NK-92 treated with Interleukin-12 subunit alpha and Interleukin-12 subunit beta, amount 100 ng/mL, for 24 hours (cell line): ENCODE measurements at regions not wholly inside any gene's neighbourhood (a gene's known extent, or its start where the extent isn't known, plus 50 kb on each side); places are given as distances from the start of the nearest gene placed in this dataset.
"Not testable (repeated sequence)": the region's sequence is repeated elsewhere in the genome, so short reads cannot be mapped to it uniquely, and the experiment has no call there.

Experiments
- DNase-seq: peaks from one replicate; lab custom pipeline; 2025; lab: John Stamatoyannopoulos, UW

DNA sequence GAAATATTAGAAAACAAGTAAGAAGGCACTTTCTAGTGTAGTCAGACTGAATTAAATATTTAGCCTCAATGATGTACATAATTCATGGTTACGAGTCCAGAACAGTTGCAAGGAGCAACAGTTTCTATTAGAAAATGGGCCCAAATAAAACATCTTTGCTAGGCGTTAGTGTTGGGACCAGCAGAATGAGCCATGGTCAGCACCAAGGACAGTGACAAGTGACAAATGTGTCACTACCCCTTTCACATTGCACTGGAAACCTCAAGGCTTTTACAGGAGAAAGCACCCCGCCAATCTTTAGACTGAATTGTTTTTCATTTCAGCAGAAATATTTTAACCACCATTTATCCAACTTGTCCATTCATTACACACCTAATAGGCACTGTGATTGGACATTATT lies 301.3 kb upstream of the ADCY2 start:
- DNase-seq: no peak

- no peak for DNase-seq
Observed at GRCh38 chr5:7096294-7096693, 299.6 kb upstream of the ADCY2 start.

DNA sequence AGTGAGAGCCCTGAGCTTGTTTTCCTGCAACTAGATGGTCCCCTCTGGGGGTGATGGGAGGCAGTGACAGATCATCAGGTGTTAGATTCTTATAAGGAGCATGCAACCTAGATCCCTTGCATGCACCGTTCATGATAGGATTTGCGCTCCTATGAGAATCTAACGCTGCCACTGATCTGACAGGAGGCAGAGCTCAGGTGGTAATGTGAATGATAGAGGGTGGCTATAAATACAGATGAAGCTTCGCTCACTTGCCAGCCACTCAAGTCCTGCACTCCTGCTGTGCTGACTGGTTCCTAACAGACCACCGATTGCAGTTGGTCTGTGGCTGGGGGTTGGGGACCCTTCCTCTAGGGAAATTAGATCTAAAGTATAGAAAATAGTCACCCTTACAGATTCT lies 290.6 kb upstream of the ADCY2 start:
- no peak for DNase-seq

DNA sequence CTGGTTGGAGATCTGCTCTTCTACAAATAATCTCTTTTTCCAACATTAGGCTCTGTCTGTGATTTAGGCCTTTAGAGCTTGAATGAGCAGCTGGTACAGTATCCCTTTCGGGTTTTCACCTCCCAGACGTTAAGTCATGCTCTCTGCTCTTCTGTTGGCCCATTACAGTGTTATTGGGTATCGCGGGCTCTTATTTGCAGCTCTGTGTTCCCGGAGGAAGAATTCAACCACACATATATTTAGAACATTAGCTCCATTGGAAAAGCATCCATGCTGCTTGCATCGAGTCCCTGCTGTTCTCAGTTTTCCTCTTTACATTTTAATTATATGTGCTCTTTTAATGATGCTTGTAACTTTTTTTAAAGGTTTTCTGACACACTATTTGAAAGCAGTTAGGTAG lies 278.0 kb upstream of the ADCY2 start:
- no peak for DNase-seq

DNA sequence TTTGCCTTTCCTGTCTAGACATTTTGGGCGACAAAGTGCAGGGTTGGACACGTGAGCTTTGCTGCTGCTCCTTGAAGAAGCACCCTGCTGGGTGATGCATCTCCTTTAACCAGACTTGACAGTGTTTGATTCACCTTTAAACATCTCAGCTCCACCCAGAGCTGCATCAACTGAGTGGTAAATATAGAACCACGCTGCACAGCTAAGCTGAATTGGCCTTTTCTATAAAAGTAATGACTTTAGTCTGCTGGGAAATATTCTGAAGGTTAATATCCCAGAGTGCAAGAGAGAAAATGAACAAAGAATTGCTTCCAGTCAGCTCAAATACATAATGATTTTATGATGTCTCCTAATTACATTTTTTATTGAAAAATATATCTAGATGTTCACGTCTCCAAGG lies 264.3 kb upstream of the ADCY2 start:
- DNase-seq: no peak

DNA sequence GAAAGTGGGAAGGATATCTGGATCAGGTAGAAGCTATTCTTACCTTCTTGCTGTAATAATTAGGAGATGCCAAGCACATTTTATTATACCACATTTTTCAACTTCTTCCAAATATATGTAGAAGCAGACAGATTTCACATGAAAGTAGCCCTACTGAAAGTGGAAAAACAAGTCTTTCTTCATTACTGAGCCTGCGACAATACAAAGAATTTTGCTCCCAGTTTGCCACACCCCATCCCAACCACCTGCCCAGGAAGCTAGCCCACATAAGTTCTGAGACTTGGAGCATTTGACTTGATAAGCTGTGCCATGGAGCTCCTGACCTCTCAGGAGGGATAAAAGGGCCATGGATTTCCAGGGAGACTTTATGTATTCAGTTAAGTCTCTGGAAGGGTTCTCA lies 249.1 kb upstream of the ADCY2 start:
- no peak for DNase-seq

- no peak for DNase-seq
Observed at GRCh38 chr5:7157083-7157482, 238.9 kb upstream of the ADCY2 start.

- DNase-seq: no peak
Observed at GRCh38 chr5:7169240-7169878, 226.6 kb upstream of the ADCY2 start.

GRCh38 chr5:7170785-7171184 lies 225.2 kb upstream of the ADCY2 start:
- DNase-seq: not testable (repeated sequence)

DNA sequence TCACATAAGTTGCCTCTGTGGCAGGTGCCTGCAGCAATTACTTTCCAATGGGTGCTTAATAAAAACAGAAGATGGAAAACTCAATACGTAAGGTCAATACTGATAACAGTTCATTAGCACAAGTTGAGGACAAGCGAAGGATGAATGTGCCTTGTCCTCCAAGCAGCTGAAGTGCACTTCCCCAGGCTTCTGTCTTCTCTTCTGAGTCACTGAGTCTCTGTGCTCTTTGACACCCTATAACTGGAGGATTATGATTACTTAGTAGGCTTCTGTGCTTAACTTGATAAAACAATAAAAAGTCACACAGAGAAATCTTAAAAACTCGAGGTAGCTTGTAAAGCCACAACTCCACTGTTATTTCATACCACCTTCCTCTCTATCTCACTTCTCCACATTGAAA lies 216.6 kb upstream of the ADCY2 start:
- no peak for DNase-seq

DNA sequence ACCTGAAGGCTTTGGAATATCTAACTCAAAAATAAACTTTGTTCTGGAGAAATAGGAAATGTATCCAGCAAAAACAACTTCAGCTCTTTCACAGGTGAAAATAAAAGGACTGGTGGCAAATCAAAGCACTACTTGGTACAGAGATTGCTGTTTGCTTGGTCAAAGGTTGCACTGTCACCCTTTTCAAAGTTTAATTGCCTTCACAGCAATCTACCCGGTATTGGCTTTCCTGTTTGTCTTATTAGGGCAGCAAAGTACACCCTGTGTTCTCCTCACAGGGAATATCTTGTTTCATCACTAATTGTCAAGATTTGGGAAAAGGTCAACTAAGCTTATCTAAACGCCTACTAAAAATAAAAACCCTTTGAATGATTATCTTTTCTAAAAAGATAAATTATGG lies 214.1 kb upstream of the ADCY2 start:
- DNase-seq: no peak

- no peak for DNase-seq
Observed at GRCh38 chr5:7185742-7186141, 210.2 kb upstream of the ADCY2 start.

- no peak for DNase-seq
Observed at GRCh38 chr5:7186818-7187217, 209.1 kb upstream of the ADCY2 start.

DNA sequence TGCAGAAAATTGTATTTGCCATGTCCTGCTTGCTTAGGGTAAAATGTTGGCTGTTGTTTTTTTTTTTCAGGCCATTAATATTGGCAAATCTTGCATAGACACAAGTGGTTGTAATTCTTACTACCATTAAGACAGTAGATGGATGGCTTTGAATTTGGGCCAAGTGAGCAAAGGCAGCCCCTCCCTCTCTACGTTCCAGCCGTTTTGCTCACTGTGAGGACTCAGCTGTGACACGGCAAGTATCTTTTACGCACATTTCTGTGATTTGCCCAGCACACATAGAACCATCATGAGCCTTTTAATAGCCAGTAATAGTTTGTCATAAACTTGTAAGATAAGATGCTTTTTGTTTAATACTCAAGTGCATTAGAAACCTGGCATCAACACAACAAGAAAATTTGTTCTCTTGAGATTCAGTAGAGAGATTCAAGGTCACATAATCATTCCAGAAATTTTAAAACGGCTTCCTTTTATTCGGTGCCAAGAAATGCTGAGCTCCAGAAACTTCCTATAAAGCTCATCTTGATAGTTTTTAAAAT lies 205.2 kb upstream of the ADCY2 start:
- DNase-seq: no peak

GRCh38 chr5:7192016-7192415 lies 203.9 kb upstream of the ADCY2 start:
- no peak for DNase-seq

- no peak for DNase-seq
Observed at GRCh38 chr5:7202846-7203245, 193.1 kb upstream of the ADCY2 start.

GRCh38 chr5:7207979-7208378 lies 188.0 kb upstream of the ADCY2 start:
- no peak for DNase-seq

DNA sequence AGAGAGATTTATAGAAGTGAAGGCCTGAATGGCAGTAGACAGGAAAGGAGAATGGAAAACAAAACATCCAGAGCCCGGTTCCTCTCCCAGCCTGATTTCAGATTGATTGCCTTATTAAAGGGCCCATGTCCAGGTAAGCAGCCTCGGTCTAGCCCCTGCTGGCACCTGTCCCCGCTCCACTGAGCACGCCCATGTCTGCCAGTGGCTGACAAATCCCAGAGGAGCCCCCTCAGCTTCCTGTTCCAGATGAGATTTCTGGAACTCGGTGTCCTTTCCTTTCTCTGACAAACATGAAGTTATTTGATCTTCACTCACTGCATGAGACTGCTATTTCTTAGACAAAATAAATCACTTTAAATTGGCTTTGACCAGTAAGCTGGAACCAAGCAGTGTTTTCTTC lies 187.0 kb upstream of the ADCY2 start:
- DNase-seq: no peak

DNA sequence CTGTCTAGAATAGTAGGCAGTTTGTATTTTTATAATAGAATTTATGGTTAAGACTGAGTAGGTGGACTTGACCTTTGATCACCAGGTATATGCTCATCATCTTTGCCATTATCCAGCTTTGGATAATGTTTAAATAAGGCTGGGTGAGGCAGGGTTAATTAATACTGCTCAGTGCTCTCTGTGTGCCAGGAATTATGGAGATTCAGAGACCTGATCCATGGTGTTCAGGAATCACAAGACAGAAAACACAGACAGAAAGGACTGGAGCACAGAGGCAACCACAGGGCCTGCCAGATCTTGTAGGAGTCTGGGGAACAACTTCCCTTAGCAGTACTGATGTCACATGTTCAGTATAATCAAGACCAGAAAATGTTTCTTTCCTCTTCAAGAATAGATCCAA lies 186.3 kb upstream of the ADCY2 start:
- DNase-seq: no peak

DNA sequence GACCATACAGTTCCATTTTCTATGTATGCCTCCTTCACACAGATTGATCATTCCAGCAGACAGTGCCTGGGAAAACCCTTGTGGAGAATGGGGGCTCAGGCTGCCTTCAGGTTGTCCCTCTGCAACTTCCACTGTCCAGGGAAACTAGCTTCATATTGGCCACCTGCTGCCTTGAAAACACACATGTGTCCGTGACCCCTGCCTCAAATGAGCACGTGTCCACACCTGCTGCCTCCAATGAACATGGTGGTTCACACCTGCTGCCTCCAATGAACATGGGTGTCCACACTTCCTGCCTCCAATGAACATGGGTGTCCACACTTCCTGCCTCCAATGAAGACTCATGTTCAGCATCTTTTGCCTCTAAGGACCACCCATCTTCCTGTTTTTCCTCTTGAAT lies 185.4 kb upstream of the ADCY2 start:
- DNase-seq: no peak

DNA sequence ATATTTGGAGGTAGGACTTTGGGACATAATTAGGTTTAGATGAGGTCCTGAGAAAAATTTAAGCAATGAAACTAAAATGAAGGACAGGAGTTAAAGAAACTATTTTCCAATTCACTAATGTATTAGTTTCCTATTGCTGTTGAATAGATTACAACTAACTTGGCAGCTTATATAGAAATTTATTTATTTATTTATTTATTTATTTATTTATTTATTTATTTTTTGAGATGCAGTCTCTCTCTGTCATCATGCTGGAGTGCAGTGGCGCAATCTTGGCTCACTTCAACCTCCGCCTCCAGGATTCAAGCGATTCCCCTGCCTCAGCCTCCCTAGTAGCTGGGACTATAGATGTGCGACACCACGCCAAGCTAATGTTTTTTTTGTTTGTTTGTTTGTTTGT lies 182.4 kb upstream of the ADCY2 start:
- no peak for DNase-seq

DNA sequence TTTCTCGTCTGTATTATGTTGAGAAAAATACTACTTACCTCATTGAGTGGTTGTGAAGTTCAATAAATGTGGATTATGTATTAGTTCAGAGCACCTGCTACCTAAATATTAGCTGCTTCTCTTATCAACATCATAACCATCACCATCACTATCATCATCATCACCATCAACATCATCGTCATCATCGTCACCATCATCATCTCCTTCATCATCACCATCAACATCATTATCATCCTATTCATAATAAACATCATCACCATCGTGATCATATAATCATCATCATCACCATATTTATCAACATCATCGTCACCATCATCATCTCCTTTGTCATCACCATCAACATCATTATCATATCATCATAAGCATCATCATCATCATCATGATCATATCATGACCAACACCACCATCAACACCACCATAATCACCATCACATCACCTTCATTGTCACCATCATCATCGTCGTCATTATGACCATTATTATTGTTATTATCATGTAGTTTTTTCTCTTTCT lies 181.0 kb upstream of the ADCY2 start:
- no peak for DNase-seq

DNA sequence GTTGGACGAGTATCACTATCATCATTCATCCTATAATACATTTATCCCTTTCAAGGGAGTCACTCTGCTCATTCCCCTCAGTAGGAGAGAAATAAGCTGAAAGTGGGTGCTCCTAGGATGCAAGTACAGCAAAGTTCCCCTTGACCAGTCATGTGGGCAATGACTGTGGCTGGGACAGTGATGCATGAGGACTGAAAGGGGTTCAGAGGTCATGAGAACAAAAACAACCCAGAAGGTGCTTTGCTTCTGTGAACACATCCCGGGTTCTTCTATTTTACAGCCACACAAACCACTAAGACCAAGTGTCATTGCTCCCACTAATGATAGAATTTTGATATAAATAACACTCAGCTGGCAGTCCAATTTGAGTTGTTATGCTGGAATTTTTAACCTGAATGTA lies 177.8 kb upstream of the ADCY2 start:
- DNase-seq: no peak

- no peak for DNase-seq
Observed at GRCh38 chr5:7220156-7220555, 175.8 kb upstream of the ADCY2 start.
